GM04504 (cell line): ENCODE measurements at regions not wholly inside any gene's neighbourhood (a gene's known extent, or its start where the extent isn't known, plus 50 kb on each side); places are given as distances from the start of the nearest gene placed in this dataset.
"Not testable (repeated sequence)": the region's sequence is repeated elsewhere in the genome, so short reads cannot be mapped to it uniquely, and the experiment has no call there.

Experiments
- DNase-seq: peaks from one replicate; pipeline ENCODE4 v3.0.0-alpha.2; 2012; ENCODE audit warnings: low read depth

- DNase-seq, result no peak
Measured at GRCh38 chr10:65032867-65033769, 1511.9 kb downstream of the REEP3 start.

- DNase-seq, result no peak
Measured at GRCh38 chr10:65033957-65034356, 1512.8 kb downstream of the REEP3 start.

GRCh38 chr10:65040796-65041195, 1519.6 kb downstream of the REEP3 start:
- DNase-seq, result no peak

- no peak for DNase-seq
Measured at GRCh38 chr10:65041307-65041706, 1520.1 kb downstream of the REEP3 start.

- DNase-seq, result no peak
Measured at GRCh38 chr10:65042496-65042895, 1521.3 kb downstream of the REEP3 start.

- no peak for DNase-seq
Measured at GRCh38 chr10:65046831-65047230, 1525.6 kb downstream of the REEP3 start.

- DNase-seq, result not testable (repeated sequence)
Measured at GRCh38 chr10:65052111-65052510, 1530.9 kb downstream of the REEP3 start.

GRCh38 chr10:65053397-65053796, 1532.2 kb downstream of the REEP3 start:
- not testable (repeated sequence) for DNase-seq

- DNase-seq, result not testable (repeated sequence)
Measured at GRCh38 chr10:65053831-65054351, 1532.7 kb downstream of the REEP3 start.

- not testable (repeated sequence) for DNase-seq
Measured at GRCh38 chr10:65054701-65055100, 1533.5 kb downstream of the REEP3 start.

- DNase-seq, result no peak
Measured at GRCh38 chr10:65065278-65065677, 1544.1 kb downstream of the REEP3 start.

- no peak for DNase-seq
Measured at GRCh38 chr10:65083222-65083621, 1562.0 kb downstream of the REEP3 start.

- DNase-seq, result no peak
Measured at GRCh38 chr10:65090991-65091390, 1569.8 kb downstream of the REEP3 start.

- DNase-seq, result no peak
Measured at GRCh38 chr10:65100146-65100545, 1578.9 kb downstream of the REEP3 start.

- DNase-seq, result not testable (repeated sequence)
Measured at GRCh38 chr10:65100881-65101280, 1579.7 kb downstream of the REEP3 start.

- no peak for DNase-seq
Measured at GRCh38 chr10:65110009-65110408, 1588.8 kb downstream of the REEP3 start.

GRCh38 chr10:65111059-65111458, 1589.9 kb downstream of the REEP3 start:
- DNase-seq, result not testable (repeated sequence)

- DNase-seq, result no peak
Measured at GRCh38 chr10:65112573-65112972, 1591.4 kb downstream of the REEP3 start.

GRCh38 chr10:65123120-65123519, 1601.9 kb downstream of the REEP3 start:
- DNase-seq, result no peak

- no peak for DNase-seq
Measured at GRCh38 chr10:65125212-65125611, 1604.0 kb downstream of the REEP3 start.

- DNase-seq, result no peak
Measured at GRCh38 chr10:65126288-65126687, 1605.1 kb downstream of the REEP3 start.

- no peak for DNase-seq
Measured at GRCh38 chr10:65128277-65128676, 1607.1 kb downstream of the REEP3 start.

GRCh38 chr10:65130162-65130758, 1609.1 kb downstream of the REEP3 start:
- DNase-seq, result no peak
